DOHH2 (cell line): ENCODE measurements at regions not wholly inside any gene's neighbourhood (a gene's known extent, or its start where the extent isn't known, plus 50 kb on each side); places are given as distances from the start of the nearest gene placed in this dataset.

ENCODE experiments used
- H3F3A ChIP-seq: fragments of 200-600 bp; sonication (generic), shearing (Covaris generic); 2 replicates; pipeline ENCODE4 v1.6.0; 2016; ENCODE audit warnings: antibody characterized with exemption, mild to moderate bottlenecking; ENCODE audit not compliant: control insufficient read depth, insufficient read depth
- H3K27ac ChIP-seq: fragments of 200-600 bp; sonication (generic); 2 replicates; pipeline ENCODE4 v1.5.1; 2014; ENCODE audit warnings: low read depth, mild to moderate bottlenecking, low read length, moderate library complexity
- H3K27me3 ChIP-seq: fragments of 200-600 bp; sonication (generic); 2 replicates; pipeline ENCODE4 v1.6.1; 2014; ENCODE audit warnings: mild to moderate bottlenecking, low read length, mixed read lengths; ENCODE audit not compliant: control insufficient read depth
- H3K36me3 ChIP-seq: fragments of 200-600 bp; sonication (generic); 2 replicates; pipeline ENCODE4 v1.6.1; 2014; ENCODE audit warnings: mild to moderate bottlenecking, low read length, moderate library complexity, mixed read lengths; ENCODE audit not compliant: control insufficient read depth
- H3K4me1 ChIP-seq: fragments of 200-600 bp; sonication (generic); 2 replicates; pipeline ENCODE4 v1.6.1; 2014; ENCODE audit warnings: mild to moderate bottlenecking, low read length, mixed read lengths; ENCODE audit not compliant: control insufficient read depth
- H3K4me2 ChIP-seq: fragments of 200-600 bp; sonication (generic); 2 replicates; pipeline ENCODE4 v1.6.0; 2014; ENCODE audit warnings: mild to moderate bottlenecking, low read length, moderate library complexity
- H3K4me3 ChIP-seq: fragments of 200-600 bp; sonication (generic); 2 replicates; pipeline ENCODE4 v1.5.1; 2014; ENCODE audit warnings: mild to moderate bottlenecking, low read length, mixed read lengths
- H3K79me2 ChIP-seq: fragments of 200-600 bp; sonication (generic); 2 replicates; pipeline ENCODE4 v1.6.1; 2014; ENCODE audit warnings: mild to moderate bottlenecking, low read length, mixed read lengths; ENCODE audit not compliant: control insufficient read depth
- H3K9me2 ChIP-seq: fragments of 200-600 bp; sonication (generic); replicated peaks from 2 replicates; pipeline ENCODE4 v1.6.1; 2014; ENCODE audit warnings: mild to moderate bottlenecking, low read length, mixed read lengths; ENCODE audit not compliant: control insufficient read depth
- H3K9me3 ChIP-seq: fragments of 200-600 bp; sonication (generic); 2 replicates; pipeline ENCODE4 v1.6.1; 2014; ENCODE audit warnings: antibody characterized with exemption, low read length, mixed read lengths; ENCODE audit not compliant: control insufficient read depth, insufficient read depth
- H4K20me1 ChIP-seq: fragments of 200-600 bp; sonication (generic); 2 replicates; pipeline ENCODE4 v1.6.0; 2014; ENCODE audit warnings: low read depth, mild to moderate bottlenecking, antibody characterized with exemption, low read length, moderate library complexity; ENCODE audit not compliant: control insufficient read depth, insufficient read depth
- EZH2phosphoT487 ChIP-seq: fragments of 200-600 bp; sonication (generic); IDR thresholded peaks from 2 replicates; pipeline ENCODE4 v1.6.1; 2017; ENCODE audit warnings: borderline replicate concordance, mild to moderate bottlenecking, antibody characterized with exemption, low read length, moderate library complexity, mixed read lengths
- TF ChIP-seq, protein P1 (sequence below): fragments of 200-600 bp; sonication (generic); IDR thresholded peaks from one replicate; pipeline ENCODE4 v1.5.1; 2014; ENCODE audit warnings: antibody characterized with exemption, mild to moderate bottlenecking, low read depth, low read length; ENCODE audit not compliant: poor library complexity, severe bottlenecking

DNA sequence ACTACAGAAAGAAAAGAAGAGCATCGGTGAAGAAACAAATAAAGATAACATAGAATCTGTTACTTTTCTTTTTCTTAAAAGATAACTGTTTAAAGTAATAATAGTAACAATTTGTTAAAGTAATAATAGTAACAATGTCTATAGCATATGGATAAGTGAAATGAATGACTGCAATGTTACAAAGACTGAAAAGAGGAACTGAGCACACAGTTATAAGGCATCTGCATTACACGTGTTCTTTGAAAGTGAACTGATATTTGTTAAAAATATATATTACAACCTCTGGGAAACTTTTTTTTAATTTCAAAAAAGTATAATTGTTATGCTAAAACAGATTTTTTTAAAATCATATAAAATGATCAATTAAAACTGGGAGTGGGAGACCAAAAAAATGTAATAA lies 88.4 kb upstream of the FST start:
- Histone ChIP-seq H3F3A (no peaks in the 10 kb centered on the region), H3K4me3 (no peak overlapping the region), H3K4me1 (no peaks in the 10 kb centered on the region), H3K27ac (no peak overlapping the region), H3K9me2 (no peaks in the 10 kb centered on the region), H3K9me3 (no peaks in the 10 kb centered on the region), H3K36me3 (no peaks in the 10 kb centered on the region), H4K20me1 (no peaks in the 10 kb centered on the region), H3K79me2 (no peaks in the 10 kb centered on the region), H3K27me3 (no peaks in the 10 kb centered on the region), H3K4me2 (no peak overlapping the region)
- TF ChIP-seq, protein P1, sequence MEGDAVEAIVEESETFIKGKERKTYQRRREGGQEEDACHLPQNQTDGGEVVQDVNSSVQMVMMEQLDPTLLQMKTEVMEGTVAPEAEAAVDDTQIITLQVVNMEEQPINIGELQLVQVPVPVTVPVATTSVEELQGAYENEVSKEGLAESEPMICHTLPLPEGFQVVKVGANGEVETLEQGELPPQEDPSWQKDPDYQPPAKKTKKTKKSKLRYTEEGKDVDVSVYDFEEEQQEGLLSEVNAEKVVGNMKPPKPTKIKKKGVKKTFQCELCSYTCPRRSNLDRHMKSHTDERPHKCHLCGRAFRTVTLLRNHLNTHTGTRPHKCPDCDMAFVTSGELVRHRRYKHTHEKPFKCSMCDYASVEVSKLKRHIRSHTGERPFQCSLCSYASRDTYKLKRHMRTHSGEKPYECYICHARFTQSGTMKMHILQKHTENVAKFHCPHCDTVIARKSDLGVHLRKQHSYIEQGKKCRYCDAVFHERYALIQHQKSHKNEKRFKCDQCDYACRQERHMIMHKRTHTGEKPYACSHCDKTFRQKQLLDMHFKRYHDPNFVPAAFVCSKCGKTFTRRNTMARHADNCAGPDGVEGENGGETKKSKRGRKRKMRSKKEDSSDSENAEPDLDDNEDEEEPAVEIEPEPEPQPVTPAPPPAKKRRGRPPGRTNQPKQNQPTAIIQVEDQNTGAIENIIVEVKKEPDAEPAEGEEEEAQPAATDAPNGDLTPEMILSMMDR = no peak
- no peak for TF ChIP-seq EZH2phosphoT487

DNA sequence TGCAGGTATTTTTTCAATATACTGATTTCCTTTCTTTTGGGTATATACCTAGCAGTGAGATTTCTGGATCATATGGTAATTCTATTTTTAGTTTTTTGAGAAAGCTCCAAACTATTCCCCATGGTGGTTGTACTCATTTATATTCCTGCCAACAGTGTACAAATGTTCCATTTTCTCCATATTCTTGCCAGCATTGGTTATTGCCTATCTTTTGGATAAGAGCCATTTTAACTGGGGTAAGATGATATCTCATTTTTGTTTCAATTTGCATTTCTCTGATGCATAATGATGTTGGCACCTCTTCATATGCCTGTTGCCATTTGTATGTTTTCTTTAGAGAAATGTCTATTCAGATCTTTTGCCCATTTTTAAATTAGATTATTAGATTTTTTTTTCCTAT lies 85.6 kb upstream of the FST start:
- Histone ChIP-seq H3K79me2 (no peaks in the 10 kb centered on the region), H3K27me3 (no peaks in the 10 kb centered on the region), H4K20me1 (no peaks in the 10 kb centered on the region), H3K9me3 (no peaks in the 10 kb centered on the region), H3F3A (no peaks in the 10 kb centered on the region), H3K4me2 (no peak overlapping the region), H3K36me3 (no peaks in the 10 kb centered on the region), H3K4me3 (no peak overlapping the region), H3K9me2 (no peaks in the 10 kb centered on the region), H3K27ac (no peak overlapping the region), H3K4me1 (no peaks in the 10 kb centered on the region)
- no peak for TF ChIP-seq EZH2phosphoT487
- TF ChIP-seq, protein P1 = no peak

DNA sequence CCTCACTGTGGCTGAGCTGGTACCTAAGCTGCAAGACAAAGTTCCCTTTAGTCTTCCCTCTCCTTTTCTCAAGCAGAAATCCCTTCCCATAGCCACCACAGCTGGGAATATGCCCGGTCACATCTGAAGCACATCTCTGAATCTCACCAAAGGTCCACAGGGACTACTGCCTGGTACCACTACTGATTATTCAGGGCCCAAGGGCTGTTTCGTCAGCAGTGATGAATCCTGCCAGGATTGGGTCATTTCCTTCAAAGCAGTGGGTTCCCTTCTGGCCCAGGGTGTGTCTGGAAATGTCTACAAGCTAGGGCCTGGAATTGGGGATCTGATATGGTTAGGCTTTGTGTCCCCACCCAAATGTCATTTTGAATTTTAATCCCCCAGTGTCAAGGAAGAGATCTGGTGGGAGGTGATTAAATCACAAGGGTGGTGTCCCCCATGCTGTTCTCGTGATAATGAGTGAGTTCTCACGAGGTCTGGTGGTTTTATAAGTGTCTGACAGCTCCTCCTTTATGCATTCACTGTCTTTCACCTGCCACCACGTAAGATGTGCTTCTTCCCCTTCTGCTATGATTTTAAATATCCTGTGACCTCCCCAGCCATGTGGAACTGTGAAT lies 83.2 kb upstream of the FST start:
- Histone ChIP-seq H3F3A (no peaks in the 10 kb centered on the region), H3K9me3 (no peaks in the 10 kb centered on the region), H4K20me1 (no peaks in the 10 kb centered on the region), H3K36me3 (no peaks in the 10 kb centered on the region), H3K4me1 (no peaks in the 10 kb centered on the region), H3K4me3 (no peak overlapping the region), H3K9me2 (no peaks in the 10 kb centered on the region), H3K27me3 (no peaks in the 10 kb centered on the region), H3K79me2 (no peaks in the 10 kb centered on the region), H3K27ac (no peak overlapping the region), H3K4me2 (no peak overlapping the region)
- TF ChIP-seq, protein P1 = no peak
- no peak for TF ChIP-seq EZH2phosphoT487

DNA sequence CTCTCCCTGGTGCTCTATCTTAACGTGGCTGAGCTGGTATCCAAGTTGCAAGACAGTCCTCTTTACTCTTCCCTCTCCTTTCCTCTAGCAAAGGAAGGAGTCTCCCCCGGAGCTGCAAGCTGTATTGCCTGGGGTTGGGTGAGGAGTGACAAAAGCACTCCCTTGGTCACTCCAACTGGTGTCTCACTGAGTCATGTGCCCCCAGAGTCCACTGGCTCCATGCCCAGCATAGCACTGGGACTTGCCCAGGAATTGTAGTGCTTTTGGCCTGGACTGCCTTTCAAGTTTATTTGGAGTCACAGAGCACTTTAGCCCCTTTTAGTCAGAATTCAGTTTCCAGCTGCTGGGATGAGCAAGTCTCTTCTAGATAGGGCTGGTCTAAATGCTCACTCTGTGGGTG lies 82.6 kb upstream of the FST start:
- Histone ChIP-seq H3F3A (no peaks in the 10 kb centered on the region), H3K9me3 (no peaks in the 10 kb centered on the region), H3K27ac (no peak overlapping the region), H3K4me3 (no peak overlapping the region), H4K20me1 (no peaks in the 10 kb centered on the region), H3K79me2 (no peaks in the 10 kb centered on the region), H3K4me1 (no peaks in the 10 kb centered on the region), H3K9me2 (no peaks in the 10 kb centered on the region), H3K36me3 (no peaks in the 10 kb centered on the region), H3K27me3 (no peaks in the 10 kb centered on the region), H3K4me2 (no peak overlapping the region)
- no peak for TF ChIP-seq EZH2phosphoT487
- TF ChIP-seq, protein P1 = no peak
